HFFc6 (cell line): ENCODE measurements at regions not wholly inside any gene's neighbourhood (a gene's known extent, or its start where the extent isn't known, plus 50 kb on each side); places are given as distances from the start of the nearest gene placed in this dataset.
A peak's percentile ranks its signal among the peaks of the same experiment; 100 is the strongest.

Source experiments
- DNase-seq: peaks from one replicate; pipeline ENCODE4 v3.0.0-alpha.2; 2018
- H3K27ac Mint-ChIP-seq: 2 replicates; pipeline ENCODE4 v1.8.0; 2020; ENCODE audit warnings: mild to moderate bottlenecking, mixed read lengths
- H3K27me3 Mint-ChIP-seq: 2 replicates; pipeline ENCODE4 v1.8.0; 2021; ENCODE audit warnings: mild to moderate bottlenecking, moderate library complexity, mixed read lengths; ENCODE audit not compliant: insufficient read depth
- H3K36me3 Mint-ChIP-seq: 2 replicates; pipeline ENCODE4 v1.8.0; 2021; ENCODE audit warnings: low read depth, mixed read lengths
- H3K4me1 Mint-ChIP-seq: 2 replicates; pipeline ENCODE4 v1.8.0; 2020; ENCODE audit warnings: low read depth, mixed read lengths
- H3K4me3 Mint-ChIP-seq: 2 replicates; pipeline ENCODE4 v1.8.0; 2020; ENCODE audit warnings: mild to moderate bottlenecking, moderate library complexity, mixed read lengths
- H3K9me3 Mint-ChIP-seq: 2 replicates; pipeline ENCODE4 v1.8.0; 2020; ENCODE audit warnings: mild to moderate bottlenecking, mixed read lengths
- TF ChIP-seq, protein P1 (sequence below): fragments of 200-600 bp; sonication (generic); IDR thresholded peaks from 2 replicates; pipeline ENCODE4 v1.5.0; 2021; ENCODE audit warnings: antibody characterized with exemption, mild to moderate bottlenecking

GRCh38 chr10:91156196-91156595, 64.3 kb upstream of the PCGF5 start:
- TF ChIP-seq, protein P1, sequence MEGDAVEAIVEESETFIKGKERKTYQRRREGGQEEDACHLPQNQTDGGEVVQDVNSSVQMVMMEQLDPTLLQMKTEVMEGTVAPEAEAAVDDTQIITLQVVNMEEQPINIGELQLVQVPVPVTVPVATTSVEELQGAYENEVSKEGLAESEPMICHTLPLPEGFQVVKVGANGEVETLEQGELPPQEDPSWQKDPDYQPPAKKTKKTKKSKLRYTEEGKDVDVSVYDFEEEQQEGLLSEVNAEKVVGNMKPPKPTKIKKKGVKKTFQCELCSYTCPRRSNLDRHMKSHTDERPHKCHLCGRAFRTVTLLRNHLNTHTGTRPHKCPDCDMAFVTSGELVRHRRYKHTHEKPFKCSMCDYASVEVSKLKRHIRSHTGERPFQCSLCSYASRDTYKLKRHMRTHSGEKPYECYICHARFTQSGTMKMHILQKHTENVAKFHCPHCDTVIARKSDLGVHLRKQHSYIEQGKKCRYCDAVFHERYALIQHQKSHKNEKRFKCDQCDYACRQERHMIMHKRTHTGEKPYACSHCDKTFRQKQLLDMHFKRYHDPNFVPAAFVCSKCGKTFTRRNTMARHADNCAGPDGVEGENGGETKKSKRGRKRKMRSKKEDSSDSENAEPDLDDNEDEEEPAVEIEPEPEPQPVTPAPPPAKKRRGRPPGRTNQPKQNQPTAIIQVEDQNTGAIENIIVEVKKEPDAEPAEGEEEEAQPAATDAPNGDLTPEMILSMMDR = no peak
- no peak for DNase-seq
- Mint-ChIP-seq H3K27ac (no peak overlapping the region), H3K27me3 (no peaks in the 10 kb centered on the region; the same call in none of the 2 replicates), H3K4me3 (no peak overlapping the region), H3K4me1 (no peaks in the 10 kb centered on the region), H3K36me3 (no peaks in the 10 kb centered on the region), H3K9me3 (no peaks in the 10 kb centered on the region)

DNA sequence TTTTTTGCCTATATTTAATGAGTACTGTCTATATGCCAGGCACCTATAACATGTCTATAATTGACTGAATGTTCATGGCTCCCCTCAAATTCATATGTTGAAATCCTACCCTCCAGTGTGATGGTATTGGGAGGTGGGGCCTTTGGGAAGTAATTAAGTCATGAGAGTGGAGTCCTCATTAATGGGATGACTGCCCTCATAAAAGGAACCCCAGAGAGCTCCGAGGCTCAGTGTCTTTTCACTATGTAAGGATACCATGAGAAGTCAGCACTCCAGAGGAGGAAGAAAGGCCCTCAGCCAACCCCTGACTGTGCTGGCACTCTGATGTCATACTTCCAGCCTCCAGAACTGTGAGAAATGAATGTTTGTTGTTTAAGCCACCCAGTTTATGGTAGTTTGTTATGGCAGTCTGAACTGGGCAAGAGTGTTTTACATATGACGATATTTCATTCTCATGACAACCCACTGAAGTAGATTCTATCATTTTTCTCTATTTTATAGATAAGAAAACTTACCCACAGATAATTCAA, 61.1 kb upstream of the PCGF5 start:
- TF ChIP-seq, protein P1 = no peak
- H3K27ac Mint-ChIP-seq = no peak overlapping the region

GRCh38 chr10:91162050-91162494, 58.4 kb upstream of the PCGF5 start:
- DNase-seq = peak; percentile 29
- H3K36me3 Mint-ChIP-seq = no peaks in the 10 kb centered on the region

More for the DNA sequence above, 61.1 kb upstream of the PCGF5 start:
- no peaks in the 10 kb centered on the region for H3K9me3 Mint-ChIP-seq
- H3K36me3 Mint-ChIP-seq = no peaks in the 10 kb centered on the region
- no peak for DNase-seq
- H3K4me1 Mint-ChIP-seq = peaks cover 16% of the 10 kb centered on the region
- H3K27me3 Mint-ChIP-seq = no peaks in the 10 kb centered on the region; the same call in none of the 2 replicates
- no peak overlapping the region for H3K4me3 Mint-ChIP-seq

DNA sequence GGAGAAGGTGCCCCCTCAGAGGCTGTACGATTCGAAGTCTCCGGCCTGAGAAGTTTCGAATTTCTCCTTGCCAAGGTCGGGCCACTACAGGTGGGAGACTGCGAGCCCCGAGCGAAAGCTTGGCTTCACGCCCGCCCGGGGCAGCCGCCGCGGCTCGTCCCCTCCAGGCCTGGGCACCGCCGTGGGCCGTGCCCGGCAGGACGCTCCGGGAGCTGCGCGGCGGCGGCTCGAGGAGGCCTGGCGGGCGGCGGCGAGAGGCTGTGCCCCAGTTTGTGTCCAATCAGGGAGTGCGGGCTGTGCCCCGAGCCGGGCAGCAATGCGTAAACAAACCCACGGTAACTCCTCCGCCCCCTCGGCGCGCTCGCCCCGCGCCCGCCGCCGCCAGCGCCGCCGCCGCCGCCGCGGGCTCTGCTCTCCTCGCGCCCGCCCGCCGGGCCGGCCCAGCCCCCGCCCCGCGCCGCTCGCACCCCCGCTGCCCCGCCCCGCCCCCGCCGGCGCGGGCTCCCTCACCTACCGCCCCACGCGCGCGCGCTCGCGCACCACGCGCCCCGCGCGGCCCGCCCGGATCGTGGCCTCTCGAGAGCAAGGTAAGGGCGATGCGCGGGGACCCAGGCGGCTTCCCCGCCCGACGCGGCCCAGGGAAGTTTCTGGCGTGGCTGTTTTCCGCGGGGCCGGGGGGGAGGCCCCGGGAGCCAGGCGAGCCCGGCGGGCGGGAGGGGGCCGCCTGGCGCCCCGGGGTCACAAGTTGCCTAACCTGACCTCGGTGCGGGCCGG, 57.8 kb upstream of the PCGF5 start:
- H3K27me3 Mint-ChIP-seq = no peaks in the 10 kb centered on the region; the same call in 1 of the 2 replicates
- H3K9me3 Mint-ChIP-seq = no peaks in the 10 kb centered on the region
- H3K4me1 Mint-ChIP-seq = peaks cover 26% of the 10 kb centered on the region
- peak; percentile 53 for DNase-seq
- H3K4me3 Mint-ChIP-seq = peak overlapping the region; percentile 90
- TF ChIP-seq, protein P1 = no peak
- no peaks in the 10 kb centered on the region for H3K36me3 Mint-ChIP-seq
- H3K27ac Mint-ChIP-seq = peak overlapping the region; percentile 59; the same call in 1 of the 2 replicates

More at GRCh38 chr10:91162050-91162494, 58.4 kb upstream of the PCGF5 start:
- H3K9me3 Mint-ChIP-seq = no peaks in the 10 kb centered on the region
- H3K27ac Mint-ChIP-seq = peak overlapping the region; percentile 59
- H3K4me1 Mint-ChIP-seq = peaks cover 26% of the 10 kb centered on the region
- H3K4me3 Mint-ChIP-seq = peak overlapping the region; percentile 79
- H3K27me3 Mint-ChIP-seq = no peaks in the 10 kb centered on the region; the same call in 1 of the 2 replicates
- TF ChIP-seq, protein P1 = no peak

DNA sequence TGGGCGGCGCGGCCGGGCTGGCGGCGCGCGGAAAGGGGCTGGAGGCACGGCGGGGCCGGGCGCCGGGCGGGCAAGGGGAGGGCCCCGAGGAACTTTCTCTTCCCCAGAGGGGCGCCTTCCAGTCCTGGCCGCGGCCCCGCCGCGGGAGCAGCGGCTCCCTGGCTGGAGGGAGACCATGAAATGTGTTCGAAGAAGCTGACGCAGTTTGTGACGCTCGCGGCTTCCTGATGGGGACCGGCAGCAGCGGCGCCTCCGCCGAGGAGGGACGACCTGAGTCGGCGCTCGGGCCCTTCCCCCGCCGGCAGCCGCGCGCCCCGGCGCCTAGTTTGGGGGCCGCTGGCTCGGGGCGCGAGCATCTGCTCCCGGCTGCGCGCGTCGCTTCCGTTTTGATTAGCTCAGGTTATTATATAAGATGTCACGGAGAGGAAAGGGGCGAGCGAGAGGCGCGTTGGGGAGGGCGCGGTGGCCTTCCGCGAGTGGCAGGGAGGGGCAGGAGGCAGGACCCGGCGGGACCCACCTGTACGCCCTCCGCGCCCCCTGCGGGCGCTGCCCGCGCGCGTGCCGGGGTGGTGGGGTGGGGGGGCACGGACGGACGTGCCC, 57.1 kb upstream of the PCGF5 start:
- H3K9me3 Mint-ChIP-seq = no peaks in the 10 kb centered on the region

More for the DNA sequence above, 57.1 kb upstream of the PCGF5 start:
- peaks cover 26% of the 10 kb centered on the region for H3K4me1 Mint-ChIP-seq
- TF ChIP-seq, protein P1 = peak; percentile 47
- H3K4me3 Mint-ChIP-seq = peak overlapping the region; percentile 90
- peak; percentile 40 for DNase-seq
- H3K27ac Mint-ChIP-seq = peak overlapping the region; percentile 96
- no peaks in the 10 kb centered on the region for H3K36me3 Mint-ChIP-seq
- no peaks in the 10 kb centered on the region; the same call in 1 of the 2 replicates for H3K27me3 Mint-ChIP-seq
